GM18868 (cell line): ENCODE measurements at regions not wholly inside any gene's neighbourhood (a gene's known extent, or its start where the extent isn't known, plus 50 kb on each side); places are given as distances from the start of the nearest gene placed in this dataset.
"Not testable (repeated sequence)": the region's sequence is repeated elsewhere in the genome, so short reads cannot be mapped to it uniquely, and the experiment has no call there.

Experiments used
- ATAC-seq: cut with Tn5 transposase; IDR thresholded peaks from one replicate; pipeline ENCODE4 v1.9.1; 2021; ENCODE audit warnings: mild to moderate bottlenecking, moderate library complexity; ENCODE audit not compliant: unreplicated experiment

DNA sequence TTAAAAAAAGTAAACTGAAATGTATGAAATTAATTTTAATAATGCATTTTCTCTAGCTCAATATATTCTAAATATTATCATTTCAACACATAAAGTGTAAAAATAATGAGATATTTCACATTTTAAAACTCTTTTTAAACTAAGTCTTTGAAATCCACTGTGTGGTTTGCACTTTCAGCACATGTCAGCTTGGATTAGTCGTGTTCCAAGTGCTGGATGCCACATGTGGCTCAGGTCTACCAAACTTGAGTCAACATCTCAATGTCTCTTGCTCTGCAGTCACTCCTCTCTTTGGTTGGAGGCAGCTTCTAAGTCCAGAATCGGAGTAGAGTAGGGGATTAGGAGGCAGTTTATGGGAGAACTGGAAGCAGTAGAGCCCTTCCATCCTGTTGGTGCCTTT lies 173.7 kb upstream of the ANKRD55 start:
- no peak for ATAC-seq

DNA sequence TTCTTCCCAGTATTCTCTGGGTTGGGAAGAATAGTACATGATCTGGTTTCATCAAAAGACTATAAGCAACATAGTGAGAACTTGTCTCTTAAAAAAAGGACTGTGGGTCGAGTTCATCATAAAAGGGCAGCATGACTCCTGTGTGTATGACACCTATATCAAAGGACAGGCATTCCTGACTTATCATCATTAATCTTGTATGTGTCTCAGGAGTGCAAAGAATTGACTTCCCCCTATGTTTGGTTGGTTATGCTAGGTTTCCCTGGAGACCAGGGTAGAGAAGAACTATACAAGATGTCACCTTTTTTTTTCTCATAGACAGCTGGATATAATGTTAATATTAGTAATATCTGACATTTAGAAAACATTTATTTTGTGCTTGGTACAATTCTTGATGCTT lies 173.1 kb upstream of the ANKRD55 start:
- ATAC-seq = no peak

GRCh38 chr5:56405116-56405908 lies 172.2 kb upstream of the ANKRD55 start:
- no peak for ATAC-seq

DNA sequence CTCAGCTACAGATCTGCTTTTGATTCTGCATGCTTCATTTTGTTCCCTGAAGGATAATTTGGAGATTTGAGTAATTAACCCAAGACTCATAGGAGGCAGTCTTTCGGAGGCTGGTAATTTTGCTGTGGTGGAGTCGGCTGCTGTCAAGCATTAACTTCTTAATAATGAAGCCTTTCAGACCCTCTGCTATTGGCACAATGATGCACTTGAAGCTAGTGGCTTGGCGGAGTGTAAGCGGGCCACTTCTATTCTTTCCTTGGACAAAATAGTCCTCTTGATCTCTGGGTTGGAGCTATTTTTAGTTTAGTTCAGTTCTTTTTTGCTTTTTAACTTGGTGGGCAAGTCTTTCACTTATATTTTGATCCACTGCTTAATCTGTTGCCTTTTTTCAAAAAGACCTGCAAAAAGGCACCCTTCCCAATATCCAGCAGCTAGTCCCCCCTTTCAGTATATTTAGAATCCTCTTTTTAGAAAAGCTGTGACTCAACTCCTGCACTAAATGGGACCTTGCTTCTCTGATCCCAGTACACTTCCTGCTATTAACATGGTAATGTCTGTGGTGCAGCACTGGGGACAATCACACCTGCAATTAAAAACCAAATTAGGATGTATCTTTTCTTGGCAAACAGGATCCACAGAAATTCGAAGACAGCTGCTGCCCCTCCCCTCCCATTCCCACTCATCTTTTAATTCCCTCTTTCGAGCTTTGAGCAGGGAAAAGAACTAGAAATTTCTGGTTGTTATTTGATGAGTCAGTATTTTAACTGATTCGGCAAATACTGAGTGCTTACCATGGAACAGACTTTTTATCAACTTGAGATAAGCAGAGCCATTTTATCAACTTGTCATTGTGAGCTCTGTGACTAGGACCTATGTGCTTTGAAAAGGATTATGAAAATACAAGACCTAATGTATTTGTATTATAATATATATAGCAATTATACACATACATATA lies 169.4 kb upstream of the ANKRD55 start:
- no peak for ATAC-seq

DNA sequence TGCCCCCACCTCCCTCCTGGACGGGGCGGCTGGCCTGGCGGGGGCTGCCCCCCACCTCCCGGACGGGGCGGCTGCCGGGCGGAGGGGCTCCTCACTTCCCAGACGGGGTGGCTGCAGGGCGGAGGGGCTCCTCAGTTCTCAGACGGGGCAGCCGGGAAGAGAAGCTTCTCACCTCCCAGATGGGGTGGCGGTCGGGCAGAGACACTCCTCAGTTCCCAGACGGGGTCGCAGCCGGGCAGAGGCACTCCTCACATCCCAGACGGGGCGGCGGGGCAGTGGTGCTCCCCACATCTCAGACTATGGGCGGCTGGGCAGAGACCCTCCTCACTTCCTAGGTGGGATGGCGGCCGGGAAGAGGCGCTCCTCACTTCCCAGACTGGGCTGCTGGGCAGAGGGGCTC lies 164.7 kb upstream of the ANKRD55 start:
- not testable (repeated sequence) for ATAC-seq

GRCh38 chr5:56396634-56397033 lies 163.5 kb upstream of the ANKRD55 start:
- no peak for ATAC-seq

DNA sequence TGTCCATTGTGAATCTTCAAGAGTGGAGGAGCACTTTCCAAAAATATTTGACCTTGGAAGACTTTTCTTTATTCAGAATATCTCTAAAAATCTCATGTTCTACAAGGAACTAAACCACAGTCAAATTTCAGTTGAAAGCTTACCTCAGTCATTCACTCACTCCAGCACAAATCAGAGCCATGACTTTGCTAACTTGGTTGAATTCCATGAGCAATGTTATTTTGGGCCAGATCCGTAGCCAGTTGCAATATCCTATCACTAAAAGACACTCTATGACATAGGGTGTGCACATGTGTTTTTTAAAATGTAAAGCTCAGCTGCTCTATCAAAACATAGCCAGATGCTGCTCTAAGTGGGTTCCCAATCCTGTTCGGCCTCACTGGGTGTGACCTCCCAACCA lies 156.1 kb upstream of the ANKRD55 start:
- no peak for ATAC-seq

DNA sequence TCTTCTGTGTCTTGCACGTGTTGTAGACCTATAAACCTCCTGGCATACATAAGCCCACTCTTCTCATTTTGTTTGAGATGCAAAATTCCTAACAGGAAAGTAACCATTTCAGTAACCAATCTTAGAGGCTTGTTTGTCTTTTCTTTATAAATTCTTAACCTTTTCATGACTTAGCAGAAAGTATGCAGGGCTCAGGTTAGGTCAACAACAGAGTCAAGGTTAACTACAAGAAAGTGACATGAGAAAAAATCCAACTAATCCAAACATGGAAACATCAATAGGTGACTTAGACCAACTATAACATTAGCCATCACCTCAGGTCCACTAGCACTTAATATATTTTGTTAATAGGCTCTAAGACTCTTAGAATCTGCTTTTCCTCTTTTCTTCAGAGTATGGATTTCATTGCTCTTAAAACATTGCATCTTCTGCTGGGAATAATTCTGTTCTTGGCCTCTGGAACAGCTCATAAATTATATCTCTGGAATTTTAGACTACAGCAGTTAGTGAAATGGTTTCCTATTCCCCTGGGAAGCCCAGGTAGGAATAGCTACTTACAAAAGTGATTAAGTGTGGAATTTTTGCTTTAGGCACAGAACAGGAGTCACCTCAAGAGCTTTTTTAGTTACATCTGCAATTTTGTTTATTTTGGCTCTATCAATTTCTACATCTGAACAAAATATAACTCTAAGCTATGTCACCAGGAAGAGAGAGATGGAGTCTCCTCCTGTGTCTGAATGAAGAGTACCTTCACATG lies 155.3 kb upstream of the ANKRD55 start:
- no peak for ATAC-seq

DNA sequence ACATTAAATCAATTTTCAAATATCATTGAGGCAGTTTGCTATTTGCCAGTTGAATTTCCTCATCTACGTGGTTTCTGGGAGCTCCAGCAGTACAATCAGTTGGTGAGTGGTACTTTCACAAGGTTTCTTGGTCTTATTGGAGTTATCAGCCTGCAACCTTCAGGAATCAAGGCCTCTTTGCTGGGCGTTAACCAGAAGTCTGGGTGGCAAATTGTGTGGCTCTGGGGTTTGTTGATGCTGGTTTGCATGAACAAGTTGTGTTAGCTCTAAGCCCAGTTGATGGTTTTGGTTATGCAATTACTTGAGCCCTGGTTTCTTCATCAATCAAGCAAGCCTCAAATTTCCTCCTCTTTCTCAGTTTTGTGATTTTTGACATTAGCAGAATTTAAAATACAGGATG lies 152.9 kb upstream of the ANKRD55 start:
- ATAC-seq = no peak

GRCh38 chr5:56384186-56384585 lies 151.1 kb upstream of the ANKRD55 start:
- ATAC-seq = no peak

- ATAC-seq = no peak
Measured at GRCh38 chr5:56383761-56384160, 150.6 kb upstream of the ANKRD55 start.

DNA sequence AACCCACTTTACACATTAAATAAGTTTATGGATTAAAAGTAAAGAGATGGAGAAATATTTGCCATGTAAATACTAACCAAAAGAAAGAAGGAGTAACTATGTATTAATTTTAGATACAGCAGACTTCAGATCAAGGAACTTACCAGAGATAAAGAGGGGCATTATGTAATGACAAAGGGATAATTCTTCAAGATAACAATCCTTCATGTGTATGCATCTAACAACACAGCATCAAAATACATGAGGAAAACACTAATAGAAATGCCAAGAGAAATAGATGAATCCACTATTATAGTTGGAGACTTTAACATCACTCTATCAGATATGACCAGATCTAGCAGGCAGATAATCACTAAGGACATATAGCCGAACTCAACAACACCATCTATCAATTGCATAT lies 149.8 kb upstream of the ANKRD55 start:
- no peak for ATAC-seq

GRCh38 chr5:56377573-56377972 lies 144.4 kb upstream of the ANKRD55 start:
- no peak for ATAC-seq

GRCh38 chr5:56376128-56376527 lies 143.0 kb upstream of the ANKRD55 start:
- no peak for ATAC-seq

GRCh38 chr5:56375011-56375410 lies 141.9 kb upstream of the ANKRD55 start:
- no peak for ATAC-seq

DNA sequence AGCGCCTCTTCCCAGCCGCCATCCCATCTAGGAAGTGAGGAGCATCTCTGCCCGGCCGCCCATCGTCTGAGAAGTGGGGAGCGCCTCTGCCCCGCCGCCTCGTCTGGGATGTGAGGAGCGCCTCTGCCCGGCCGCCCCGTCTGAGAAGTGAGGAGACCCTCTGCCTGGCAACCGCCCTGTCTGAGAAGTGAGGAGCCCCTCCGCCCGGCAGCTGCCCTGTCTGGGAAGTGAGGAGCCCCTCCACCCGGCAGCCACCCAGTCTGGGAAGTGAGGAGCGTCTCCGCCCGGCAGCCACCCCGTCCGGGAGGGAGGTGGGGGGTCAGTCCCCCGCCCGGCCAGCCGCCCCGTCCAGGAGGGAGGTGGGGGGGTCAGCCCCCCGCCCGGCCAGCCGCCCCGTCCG lies 139.4 kb upstream of the ANKRD55 start:
- ATAC-seq = not testable (repeated sequence)

GRCh38 chr5:56369361-56369811 lies 136.3 kb upstream of the ANKRD55 start:
- no peak for ATAC-seq

DNA sequence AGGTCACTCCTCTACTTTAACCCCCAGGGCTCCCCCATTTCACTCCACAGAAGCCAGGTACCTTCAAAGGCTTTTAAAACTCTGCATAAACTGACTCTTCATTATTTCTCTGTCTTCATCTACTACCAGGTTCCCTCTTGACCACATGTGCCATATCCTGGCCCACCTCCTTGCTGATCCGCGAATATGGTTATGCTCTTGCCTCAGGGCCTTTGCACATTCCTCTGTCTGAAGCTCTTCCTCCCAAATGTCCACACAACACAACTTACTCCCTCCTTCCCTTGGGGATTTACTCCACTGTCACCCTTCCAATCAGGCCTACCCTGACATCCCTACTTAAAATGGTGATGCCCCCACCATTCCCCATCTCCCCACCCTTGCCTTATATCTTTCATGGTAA lies 134.6 kb upstream of the ANKRD55 start:
- no peak for ATAC-seq

DNA sequence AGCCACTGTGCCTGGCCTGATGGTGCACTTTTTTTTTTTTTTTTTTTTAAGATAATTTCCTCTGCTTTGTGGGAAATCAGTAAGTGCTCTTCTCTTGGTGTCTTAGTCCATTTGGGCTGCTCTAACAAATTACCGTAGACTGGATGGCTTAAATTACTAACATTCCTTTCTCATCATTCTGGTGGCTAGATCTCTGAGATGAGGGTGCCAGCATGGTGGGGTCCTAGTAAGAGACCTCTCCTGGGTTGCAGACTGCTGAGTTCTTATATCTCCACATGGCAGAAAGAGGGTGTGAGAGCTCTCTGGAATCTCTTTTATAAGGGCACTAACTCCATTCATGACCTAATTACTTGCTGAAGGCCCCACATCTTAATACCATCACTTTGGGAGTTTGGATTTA lies 133.9 kb upstream of the ANKRD55 start:
- no peak for ATAC-seq

- ATAC-seq = no peak
Measured at GRCh38 chr5:56361398-56361797, 128.3 kb upstream of the ANKRD55 start.

- no peak for ATAC-seq
Measured at GRCh38 chr5:56360816-56361215, 127.7 kb upstream of the ANKRD55 start.
